IPS-NIHi11 (cell line): ENCODE measurements at regions not wholly inside any gene's neighbourhood (a gene's known extent, or its start where the extent isn't known, plus 50 kb on each side); places are given as distances from the start of the nearest gene placed in this dataset.
"Not testable (repeated sequence)": the region's sequence is repeated elsewhere in the genome, so short reads cannot be mapped to it uniquely, and the experiment has no call there.

Source experiments
- DNase-seq: peaks from one replicate; pipeline ENCODE4 v3.0.0; 2012; ENCODE audit warnings: mixed read lengths, low spot score

DNA sequence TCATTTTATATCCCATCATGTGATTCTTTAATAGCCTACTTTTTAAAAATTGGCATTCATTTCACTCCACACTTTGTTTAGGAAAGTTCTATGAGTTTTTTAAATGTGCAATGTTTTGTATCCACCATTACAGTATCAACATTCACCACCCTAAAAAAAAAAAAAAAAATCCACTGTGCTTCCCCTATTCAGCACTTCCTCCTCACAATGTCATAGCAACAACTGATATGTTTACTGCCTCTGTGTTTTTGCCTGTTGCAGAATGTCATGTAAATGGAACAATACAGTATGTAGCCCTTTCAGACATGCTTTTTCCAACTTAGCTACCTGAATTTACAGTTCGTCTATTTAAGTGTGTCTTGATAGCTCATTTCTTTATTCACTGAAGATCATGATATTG lies 754.2 kb downstream of the FAM181B start:
- DNase-seq: no peak

DNA sequence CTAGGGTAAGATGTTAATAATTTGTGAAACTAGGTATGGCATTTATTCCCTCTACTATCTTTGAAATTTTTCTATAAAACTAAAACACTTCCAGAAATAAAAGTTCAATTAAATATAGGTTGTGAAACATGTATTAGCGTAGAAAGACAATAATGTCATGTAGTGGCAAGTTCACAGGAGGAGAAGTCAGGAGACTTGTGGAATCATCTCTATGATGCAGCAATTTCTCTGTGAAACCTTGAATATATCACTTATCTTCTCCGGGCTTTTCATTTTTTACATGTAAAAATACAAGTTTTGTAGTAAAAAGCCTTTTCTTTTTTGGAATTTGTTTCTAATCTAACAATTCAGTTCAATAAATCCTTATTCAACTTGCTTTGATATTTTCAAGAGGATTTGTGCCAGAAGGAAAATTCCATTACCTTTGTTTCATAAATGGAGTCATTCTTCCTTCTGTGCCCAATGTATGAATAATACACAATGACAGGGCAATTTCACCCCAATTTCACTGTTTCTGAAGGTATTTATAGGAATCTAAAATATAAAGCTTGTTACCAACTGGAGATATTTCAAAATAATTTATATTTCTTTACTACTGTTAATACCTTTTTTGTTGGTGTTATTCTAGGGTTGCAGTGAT lies 758.3 kb downstream of the FAM181B start:
- no peak for DNase-seq

DNA sequence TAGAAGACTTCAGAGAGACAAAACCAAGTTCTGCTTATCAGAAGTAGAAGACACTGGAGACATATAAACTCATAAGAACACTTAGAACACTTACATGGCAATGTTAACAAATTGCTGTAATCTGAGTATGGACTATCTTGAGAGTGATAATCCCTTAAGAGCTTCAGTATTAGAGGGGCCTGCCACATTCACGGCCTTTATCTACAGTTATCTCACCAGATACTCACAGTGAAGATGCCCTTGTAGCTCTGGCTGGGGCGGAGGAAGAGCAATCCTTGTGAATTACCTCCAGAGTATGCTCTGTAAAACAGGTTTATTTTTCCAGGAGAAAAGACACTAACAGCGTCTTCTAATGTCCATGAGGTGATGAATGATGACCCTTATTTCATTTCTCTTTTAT lies 762.8 kb downstream of the FAM181B start:
- no peak for DNase-seq

DNA sequence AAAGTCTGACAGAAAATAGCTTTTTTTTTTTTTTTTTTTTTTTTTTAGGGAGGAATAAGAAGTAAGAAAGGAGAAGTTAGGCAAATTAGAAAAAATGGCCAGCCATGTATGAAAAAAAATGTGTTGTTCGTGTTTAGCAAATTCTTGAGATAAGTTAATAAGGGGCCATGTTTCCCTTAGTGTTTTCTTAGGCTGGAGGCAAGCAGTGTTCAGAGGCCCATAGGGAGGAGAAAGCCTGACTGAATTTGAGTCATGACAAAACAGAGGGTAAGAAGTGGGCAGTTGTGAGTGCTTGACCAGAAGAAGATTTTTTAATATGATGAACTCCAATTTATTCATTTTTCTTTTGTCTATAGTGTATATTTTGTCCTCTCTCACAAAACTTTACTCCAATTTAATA lies 766.4 kb downstream of the FAM181B start:
- no peak for DNase-seq

DNA sequence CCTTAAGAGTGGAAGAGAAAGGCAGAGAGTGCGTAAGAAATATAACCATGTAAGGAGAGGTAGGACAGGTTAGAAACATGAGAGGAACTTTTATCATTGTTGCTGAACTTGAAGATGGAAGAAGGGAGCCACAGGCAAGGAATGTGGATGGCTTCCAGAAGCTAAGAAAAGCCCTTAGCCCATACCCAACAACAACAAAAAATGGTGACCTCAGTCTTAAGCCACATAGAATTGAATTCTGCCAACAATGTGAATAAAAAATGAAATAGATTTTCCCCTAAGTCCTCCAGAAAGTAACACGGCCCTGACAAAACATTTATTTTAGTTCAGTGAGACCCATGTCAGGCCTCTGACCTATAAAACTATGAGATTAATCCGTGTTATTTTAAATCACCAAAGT lies 767.3 kb downstream of the FAM181B start:
- DNase-seq: no peak

DNA sequence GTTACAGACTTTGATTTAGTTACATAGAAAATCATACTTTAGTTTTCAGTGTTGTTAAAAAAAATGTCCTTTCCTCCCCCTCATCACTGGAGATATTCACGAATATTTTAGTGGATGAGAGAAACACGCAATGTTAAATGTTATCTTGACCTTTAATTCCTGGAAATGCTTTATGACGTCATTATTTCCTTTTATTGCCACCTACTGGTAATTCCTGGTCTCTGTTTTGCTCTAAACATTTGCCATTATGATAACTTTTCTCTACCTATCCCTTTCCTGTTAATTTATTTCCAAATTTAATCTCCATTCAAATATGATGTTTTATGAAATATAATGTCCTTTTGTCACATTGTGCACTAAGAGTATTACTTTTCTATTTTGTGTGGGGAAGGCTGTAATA lies 770.6 kb downstream of the FAM181B start:
- DNase-seq: peak; percentile 14

DNA sequence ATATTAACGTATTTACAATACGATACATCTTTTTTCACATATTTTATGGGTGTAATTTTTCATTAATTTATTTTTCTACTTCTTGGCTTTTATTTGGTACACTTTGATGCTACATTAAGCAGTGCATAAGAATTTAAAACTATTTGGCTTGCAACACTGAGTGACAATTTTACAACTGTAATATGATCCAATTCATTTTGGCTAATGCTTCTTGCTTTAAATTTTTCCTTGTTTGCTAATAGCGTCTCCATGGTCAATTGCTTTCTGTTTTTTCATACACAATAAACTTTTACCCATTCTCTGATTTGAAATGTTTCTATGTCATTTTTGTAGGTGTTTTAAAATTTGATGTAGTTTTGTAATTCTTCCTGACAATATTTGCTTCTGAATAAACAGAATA lies 773.2 kb downstream of the FAM181B start:
- no peak for DNase-seq

DNA sequence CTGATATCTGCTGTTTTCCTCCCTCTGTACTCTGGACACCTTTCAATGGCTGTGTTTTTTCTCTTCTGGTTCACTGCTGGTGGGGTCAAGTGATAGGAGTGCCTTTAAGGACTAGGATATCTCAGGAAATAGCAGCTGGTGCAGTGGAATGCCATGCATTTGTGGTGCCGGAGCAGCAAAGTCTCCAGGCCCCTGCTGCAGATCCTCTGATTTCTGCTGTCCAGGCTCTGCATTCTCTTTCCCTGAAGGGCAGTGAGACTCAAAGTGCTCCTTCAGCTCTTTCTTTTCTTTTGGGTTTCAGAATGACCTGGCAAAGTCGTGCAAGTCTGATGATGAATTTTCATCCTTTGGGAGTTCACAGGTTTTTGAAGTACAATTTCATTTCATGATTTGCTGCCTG lies 774.3 kb downstream of the FAM181B start:
- peak; percentile 31 for DNase-seq

DNA sequence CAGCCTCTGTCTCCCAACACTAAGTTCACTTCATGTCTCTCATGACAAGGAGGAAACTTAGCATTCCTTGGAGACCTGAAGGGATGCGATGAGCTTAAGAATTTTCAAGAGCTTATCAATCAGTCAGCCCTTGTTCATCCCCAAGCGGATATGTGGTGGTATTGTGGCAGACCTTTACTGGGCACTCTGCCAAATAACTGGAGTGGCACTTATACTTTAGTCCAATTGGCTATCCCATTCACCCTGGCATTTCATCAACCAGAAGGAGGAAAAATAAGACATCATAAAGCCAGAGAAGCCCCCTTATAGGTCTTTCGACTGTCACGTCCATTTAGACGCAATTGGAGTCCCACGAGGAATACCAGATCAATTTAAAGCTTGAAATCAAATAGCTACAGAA lies 779.4 kb downstream of the FAM181B start:
- DNase-seq: not testable (repeated sequence)

DNA sequence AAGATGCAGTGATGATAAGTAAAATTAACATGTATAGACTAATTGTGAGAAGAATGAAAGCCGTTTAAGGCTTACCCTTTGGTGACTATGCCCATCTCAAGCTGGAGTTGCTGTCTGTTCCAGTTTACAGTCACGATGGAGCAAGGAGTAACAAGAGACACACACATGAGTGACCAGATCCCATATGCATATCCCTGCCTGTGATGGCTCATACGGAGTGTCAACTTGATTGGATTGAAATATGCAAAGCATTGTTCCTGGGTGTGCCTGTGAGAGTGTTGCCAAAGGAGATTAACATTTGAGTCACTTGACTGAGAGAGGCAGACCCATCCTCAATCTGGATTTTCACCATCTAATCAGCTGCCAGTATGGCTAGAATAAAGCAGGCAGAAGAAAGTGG lies 786.8 kb downstream of the FAM181B start:
- DNase-seq: no peak

DNA sequence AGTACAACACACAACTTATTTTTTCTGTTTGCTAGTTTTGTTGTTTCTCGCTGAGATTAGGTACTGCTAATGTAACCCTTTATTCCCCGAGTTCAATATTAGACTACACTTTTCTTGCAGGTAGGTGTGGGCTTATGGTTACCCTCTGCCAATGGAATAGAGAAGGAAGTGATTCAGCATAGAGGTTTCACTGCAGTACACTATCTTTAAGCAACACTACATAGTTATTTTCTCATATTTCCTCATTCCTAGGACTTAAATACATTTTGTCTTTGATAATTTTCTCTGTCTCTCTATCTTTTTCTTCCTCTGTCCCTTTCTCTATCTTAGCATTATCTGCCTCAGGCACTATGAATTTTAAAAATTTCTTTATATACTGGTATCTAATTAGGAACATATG lies 791.0 kb downstream of the FAM181B start:
- DNase-seq: no peak

DNA sequence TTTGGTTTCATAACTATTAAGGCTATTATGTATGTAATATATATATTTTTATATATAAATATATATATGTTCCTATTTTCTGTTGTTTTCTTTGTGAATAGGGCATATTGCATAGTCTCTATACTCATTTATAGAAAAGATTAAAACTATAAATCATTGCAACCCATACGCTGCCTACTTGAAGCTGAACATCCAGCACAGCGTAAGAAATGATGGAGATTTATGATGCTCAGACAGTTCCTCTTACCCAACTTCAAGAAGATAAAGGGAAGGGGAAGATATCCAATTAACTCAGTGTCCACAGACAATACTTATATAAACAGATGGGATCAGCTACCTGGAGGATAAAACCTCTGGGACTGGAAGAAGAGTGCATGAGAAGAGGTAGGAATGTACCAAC lies 791.7 kb downstream of the FAM181B start:
- DNase-seq: no peak

DNA sequence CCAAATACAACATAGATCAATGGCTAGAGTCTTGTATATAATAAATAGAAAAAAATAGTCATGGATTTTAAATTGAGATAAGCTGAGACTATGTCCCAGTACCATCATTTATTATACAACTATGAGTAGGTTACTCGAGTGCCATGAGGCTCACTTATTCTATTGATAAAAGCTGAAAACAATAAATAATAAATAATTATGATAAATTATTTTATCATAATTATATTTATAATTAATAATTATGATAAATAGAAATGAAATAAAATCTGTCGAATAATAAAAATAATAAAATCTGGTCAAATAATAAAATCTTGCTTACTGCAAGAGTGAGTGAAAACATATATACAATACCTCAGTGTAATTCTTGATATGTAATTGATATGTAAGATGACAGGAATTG lies 801.4 kb downstream of the FAM181B start:
- no peak for DNase-seq

DNA sequence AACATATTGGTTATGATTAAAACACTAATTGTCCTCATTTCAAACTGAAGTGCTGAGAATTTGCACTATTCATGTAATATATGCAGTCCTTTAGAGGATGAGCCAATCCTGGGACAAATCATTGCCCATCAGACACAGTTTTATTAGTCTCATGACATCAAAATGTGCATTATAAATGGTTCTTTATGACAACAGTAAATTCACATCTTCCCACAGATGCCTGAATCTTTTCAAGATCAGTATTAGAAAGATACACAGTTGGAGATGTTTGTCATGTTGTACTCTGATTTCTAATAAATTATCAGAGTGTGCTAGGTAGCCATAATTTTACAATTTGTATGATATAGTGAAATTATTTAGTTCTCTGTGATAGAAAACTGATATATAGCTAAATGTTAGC lies 813.5 kb downstream of the FAM181B start:
- DNase-seq: no peak

DNA sequence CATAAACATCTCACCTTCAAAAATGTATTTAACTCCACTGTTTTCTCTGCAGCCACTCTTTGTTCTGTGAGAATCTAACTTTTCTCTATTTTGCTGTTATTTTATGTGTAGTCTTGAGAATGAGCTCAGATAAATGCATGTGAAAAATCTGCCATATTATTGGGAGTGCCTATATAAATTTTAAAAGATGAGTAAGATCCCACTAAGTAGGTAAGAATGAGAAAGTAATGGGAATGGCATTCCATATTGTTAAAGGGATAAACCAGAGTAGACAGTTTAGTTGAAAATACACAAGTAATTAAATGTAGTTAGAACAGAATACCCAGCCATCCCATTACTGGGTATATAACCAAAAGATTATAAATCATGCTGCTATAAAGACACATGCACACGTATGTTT lies 817.2 kb downstream of the FAM181B start:
- DNase-seq: no peak

DNA sequence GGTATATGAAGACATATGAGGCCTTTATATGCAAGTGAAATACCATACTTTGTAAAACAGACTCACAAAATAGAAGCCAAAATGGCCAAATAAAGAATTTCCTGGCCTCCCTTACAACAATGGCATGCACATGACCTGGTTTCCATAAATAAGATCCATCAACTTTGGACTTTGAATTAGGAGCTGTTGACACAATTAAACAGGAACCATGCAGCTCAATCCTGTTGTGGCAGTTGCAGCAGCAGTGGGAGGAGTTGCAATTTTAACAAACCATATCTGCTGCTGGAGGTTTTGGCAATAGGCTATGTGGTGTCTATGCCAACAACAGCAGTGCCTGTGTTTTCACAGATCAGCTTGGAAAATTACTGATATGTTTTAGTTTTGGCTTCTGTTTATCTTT lies 818.6 kb downstream of the FAM181B start:
- no peak for DNase-seq

DNA sequence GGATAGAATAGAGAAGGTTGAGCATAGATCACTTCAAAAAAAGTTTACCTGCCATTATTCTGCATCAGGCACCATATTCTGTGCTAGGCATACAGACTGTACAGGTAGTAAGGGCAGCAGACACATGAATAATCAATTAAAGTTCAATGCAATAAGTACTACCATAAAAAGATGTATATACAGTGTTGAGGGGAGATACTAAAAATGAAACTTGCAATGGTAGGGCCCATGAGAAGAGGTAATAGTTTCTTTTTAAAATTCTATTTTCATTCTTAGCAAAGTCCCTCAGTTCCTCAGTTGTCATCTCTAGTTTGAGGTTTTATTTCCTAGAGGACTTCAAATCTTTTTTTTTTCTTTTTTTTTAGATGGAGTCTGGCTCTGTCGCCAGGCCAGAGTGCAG lies 819.9 kb downstream of the FAM181B start:
- no peak for DNase-seq

DNA sequence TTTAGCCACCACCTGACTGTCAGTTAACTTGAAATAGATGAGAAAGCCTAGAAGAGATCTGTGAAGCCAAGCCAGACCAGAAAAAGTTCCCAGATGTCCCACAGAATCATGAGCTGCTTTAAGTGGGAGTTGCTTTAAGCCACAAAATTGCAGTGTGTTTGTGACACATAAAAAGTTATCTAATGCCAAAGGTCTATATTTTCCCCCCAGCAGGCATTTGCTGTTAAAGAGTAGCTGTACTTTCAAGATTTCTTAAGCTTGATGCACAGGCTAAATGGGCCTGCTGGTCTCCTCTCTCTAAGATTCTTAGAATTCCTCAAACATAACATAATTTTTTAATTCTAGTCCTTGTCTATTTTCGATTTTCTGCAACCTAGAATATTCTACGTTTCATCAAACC lies 825.7 kb downstream of the FAM181B start:
- no peak for DNase-seq

DNA sequence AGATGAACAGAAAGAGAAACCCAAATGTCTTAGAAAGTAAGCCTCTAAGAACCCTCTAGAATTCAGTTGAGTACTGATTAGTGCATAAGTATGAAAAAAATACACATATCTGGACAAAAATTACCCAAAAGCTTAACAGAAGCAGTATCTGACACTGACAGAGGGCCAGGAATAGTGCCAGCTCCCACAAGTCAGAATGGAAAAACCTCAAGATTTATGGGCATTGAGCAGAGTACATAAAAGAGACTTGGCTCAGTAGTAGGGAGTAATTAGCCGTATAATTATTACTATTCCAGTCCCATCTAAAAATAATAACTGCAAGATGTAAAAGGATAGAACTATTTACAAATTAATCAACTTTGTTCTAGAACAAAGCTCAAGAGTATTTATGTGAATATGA lies 834.5 kb downstream of the FAM181B start:
- no peak for DNase-seq

DNA sequence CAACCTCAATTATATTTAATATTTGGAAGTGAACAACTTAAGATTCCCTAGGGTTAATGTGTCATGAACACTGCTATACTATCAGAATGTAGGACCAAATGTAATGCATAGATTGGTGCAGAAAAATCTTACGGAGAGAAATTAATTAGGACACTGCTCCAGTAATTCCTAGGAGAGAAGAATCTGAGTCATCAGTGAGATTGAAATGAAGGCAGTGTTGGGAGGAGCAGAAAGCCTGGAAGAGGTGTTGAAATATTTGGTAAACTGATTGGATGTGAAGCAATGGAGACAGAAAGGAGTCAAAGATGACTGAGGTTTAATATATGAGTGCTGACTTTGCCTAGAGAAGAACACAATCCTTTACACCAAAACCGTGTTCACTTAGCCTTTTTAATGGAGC lies 836.0 kb downstream of the FAM181B start:
- DNase-seq: no peak

DNA sequence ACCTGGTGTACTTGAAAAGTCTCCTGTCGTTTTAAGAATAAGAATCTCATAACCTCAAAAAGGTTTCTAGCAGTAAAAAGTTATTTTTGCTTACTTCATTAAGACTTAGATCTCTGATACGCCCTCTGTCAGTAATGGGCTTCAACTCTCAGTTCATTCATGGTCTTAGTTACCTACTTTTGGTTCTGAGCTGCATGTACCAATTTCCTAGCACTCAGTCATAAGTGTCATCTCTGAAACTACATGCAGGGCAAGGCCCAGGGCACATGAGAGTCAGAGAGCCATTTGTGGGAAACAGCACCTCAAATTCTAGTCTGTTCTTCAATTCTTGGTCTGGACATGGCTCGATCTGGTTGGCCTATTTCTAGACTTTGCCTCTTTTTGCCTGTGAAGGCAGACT lies 838.4 kb downstream of the FAM181B start:
- no peak for DNase-seq

DNA sequence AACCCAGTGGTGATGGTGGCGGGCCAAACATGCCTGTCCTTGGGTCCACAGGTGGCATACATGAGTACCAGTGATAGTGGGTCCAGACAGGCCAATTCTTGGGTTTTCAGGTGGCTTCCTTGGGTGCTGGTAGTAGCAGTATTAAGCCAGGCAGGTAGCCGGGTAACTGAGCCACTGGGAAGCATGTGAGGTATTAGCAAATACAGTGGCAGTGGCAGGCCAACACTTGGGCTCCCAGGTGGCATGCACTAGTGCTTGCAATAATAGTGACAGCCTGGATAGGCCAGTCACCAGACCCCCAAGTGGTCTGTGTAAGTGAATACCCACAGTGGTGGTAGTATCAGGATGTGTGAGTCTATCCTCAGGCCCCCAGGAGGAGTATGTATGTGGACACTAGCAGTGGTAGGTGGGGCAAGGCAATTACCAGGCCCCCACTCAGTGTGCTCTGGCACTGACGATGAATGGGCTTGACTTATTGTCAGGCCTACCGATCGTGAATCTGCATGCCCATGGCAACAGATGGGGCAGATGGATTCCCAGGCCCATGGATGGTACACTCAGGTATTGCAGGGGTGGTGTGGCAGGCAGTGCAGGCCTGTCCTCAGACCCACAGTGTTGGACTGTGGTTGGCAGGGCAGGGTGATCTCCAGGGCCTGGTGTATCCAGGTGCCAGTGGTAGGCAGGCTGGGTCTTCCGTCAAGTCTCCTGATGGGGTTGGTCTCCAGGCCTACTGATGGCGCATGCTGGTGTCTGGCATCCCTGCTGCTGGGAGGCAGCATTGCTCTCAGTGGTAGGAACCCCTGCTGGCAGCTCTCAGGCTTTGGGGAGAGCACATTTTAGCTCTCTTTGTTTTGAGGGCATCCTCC lies 840.7 kb downstream of the FAM181B start:
- no peak for DNase-seq

DNA sequence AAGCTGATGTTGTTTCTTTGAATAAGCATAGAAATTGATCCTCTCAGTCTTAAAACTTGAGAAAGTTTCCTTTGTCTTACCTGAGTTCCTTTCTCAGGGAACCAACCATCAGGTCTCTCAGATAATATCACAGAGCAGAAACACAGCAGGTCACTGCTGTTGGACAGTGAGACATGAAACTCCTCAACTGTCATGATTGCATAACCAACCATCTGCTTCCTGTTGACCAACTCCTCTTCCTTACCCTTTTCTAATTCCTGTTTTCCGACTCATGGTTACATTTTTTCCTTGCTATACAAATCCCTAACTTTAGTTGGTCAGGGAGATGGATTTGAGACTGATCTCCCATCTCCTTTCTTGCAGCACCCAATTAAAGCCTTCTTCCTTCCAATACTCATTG lies 845.3 kb downstream of the FAM181B start:
- no peak for DNase-seq

DNA sequence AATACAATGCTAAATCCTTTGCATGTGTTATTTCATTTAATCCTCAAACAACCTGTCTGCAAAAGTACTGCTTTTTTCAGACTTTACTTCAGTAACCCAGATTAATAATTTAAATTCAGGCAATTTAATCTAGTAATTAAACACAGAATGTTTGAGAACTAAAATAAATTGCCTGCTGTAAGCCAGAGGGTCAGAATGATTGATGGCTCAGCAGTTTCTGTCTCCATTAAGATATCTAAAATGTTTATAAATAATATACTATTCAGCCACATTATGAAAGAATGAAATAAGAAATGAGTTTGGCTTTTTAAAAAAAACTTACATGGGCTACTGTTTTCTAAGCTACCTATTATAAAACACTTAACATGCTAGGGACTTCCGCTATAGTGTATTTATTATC lies 846.0 kb downstream of the FAM181B start:
- DNase-seq: no peak
